NCI-H345 treated with DMSO at 0.1 percent for 48 hours (cell line): ENCODE measurements at regions not wholly inside any gene's neighbourhood (a gene's known extent, or its start where the extent isn't known, plus 50 kb on each side); places are given as distances from the start of the nearest gene placed in this dataset.
A peak's percentile ranks its signal among the peaks of the same experiment; 100 is the strongest.
"Not testable (repeated sequence)": the region's sequence is repeated elsewhere in the genome, so short reads cannot be mapped to it uniquely, and the experiment has no call there.

Experiments used
- DNase-seq: peaks from one replicate; lab custom pipeline; 2025; ENCODE audit not compliant: unreplicated experiment; lab: John Stamatoyannopoulos, UW

DNA sequence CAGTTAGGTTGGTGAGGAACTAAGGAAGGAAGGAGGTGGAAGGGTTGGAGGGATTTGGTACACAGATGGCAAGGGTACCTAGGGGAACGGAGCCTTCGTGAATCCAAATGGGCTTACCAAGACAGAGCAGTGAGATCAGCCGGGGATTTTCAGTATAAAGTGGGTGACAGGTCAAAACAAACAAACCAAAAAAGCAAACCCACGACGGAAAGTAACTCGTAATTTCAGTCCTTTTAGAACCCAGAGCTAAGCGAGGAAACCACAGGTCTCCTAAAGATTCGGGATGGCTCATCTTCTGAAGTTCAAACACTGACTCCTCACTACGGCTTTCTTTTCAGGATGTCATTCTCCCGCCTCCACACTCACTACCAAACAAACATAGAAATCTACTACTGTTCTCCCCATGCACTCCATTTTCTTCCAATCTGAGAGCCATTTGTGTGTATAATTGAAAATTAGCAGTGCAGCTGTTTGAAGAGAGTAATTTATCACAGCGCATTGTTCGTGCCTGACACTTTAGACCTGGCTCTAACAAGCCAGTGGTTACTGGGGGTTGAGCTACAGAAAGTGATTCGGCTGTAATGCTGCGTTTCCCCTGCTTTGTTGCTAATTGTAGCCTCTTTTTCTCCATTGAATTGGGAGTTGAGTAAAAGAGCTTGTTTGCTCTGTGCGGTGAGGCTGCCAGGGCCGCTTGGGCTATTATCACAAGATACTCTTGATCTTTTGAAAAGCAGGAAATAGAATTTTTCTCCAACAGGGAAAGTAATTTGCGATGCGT lies 64.7 kb upstream of the CCDC39 start:
- DNase-seq: peak; percentile 99

DNA sequence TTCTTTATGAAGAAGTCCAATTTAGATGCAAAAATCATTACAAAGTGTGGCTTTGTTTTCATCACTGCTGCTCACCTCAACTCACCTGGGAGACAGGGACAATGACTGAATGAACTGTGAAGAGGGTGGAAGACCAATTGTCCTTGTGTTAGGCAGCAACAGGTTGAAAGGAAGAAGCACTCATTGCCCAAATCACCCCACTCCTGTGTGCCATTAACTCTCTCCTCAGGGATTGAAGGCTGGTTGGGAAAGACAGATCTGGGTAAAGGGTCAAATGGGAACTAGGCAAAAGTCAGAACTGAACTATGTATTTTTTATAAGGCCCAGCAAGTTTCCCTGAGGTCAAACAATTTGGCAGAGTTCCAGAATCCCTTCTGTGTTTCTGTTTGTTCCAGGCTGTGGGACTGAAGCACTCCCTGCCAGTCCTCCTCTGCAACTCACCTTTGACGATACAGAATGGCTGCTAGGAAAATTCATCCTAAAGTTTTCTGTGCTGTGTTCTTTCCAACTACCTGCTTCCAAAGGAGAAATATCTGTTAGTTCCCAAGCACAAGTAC lies 68.6 kb upstream of the CCDC39 start:
- DNase-seq: peak; percentile 94

DNA sequence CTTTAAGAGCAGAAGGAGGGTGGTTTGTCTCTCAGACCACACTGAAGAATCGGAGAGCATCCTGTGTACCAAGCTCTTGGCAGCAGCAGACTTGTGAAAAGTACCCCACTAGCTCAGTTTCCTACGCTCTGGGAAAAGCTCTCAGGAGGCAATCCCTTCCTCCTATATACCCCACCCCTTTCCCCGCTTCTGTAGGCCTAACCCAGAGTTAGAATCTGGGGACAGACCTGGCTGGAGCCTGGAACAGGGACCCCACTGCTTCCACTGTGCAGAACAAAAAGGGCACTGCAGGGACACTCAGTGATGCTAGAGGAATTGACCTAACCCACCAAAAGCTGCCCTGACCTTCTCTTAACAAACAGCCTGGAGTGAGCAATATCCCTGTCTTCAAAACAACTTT lies 70.0 kb upstream of the CCDC39 start:
- no peak for DNase-seq

DNA sequence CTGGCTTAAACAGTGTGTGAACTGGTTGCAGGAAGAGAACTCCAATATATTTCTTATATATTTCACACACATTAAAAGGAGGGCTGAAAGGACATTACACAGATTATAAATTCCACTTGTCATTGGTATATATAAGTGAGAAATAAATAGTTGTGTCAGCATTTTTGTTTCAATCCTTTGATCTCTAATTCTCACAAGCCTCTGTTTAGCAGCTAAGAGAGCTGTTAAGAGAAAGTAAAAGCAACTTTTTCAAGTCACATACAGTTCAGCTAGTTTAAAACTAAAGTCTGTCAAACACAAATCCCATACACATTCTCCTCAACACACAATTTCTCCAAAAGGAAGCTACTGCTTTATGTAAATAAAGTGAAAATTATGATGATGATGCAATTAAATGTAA lies 70.5 kb upstream of the CCDC39 start:
- no peak for DNase-seq

DNA sequence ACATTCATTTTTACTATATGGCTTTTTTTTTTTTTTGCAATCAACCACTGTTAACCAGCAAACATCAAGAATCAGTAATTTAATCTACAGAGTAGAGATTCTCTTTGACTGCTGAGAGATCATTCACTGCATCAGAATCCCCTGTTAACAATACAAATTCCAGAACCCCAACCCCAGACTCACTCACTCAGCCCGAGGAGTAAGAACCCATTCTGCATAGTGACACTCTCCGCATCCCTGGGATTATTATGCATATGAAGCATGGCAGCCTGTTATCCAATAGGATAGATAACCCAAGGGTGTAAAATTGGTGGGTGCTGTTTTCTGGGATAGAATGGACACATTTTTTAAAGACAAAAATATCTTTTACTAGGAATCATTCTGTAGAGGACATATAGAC lies 76.3 kb upstream of the CCDC39 start:
- DNase-seq: no peak

DNA sequence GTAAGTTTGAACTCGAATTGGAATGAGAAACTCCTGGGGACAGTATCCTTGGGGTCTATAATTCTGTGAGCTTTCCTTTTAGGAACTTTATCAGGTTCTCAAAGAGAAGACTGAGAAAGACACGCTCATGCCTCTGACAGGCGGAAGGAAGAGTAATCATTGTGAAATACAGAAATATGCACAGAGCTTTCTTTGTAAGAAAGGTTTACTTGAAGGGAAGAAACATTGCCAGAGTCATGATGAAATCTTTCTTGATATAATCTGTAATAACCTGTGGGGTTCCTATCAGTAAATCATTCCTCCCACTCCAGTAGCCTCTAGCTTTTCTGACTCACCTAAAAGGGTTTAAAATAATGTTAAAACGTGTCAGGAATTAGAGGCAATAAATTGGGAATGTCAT lies 83.6 kb upstream of the CCDC39 start:
- DNase-seq: no peak

DNA sequence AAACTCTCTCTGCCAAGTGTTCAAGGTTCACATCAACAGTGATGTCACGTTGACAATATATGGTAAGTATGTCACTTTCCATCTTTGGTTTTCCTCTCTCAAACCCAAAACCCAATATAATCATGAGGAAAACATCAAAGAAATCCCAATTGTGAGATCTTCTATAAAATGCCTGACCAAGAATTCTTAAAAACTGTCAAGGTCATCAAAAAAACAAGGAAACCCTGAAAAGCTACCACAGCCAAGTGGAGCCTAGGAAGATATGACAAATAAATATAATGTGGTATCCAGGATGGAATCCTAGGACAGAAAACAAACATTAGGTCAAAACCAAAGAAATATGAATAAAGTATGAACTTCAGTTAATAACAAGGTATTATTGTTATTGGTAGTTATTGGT lies 85.2 kb upstream of the CCDC39 start:
- no peak for DNase-seq

DNA sequence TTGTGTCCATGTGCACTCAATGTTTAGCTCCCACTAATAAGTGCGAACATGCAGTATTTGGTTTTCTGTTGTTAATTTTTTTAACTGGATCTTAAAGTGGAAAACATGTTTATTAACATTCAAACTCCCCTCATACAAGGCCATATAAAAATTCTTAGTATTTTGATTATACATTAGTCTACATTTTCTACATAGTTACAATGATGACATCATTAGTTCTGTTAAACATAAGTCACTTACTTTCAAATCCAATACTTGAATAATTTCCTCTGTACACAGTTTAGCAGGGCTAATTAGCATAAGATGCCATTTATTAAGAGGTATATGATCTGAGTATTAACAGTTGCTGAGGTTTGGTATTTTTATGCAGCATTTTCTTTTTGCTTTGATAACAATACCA lies 91.3 kb upstream of the CCDC39 start:
- no peak for DNase-seq

DNA sequence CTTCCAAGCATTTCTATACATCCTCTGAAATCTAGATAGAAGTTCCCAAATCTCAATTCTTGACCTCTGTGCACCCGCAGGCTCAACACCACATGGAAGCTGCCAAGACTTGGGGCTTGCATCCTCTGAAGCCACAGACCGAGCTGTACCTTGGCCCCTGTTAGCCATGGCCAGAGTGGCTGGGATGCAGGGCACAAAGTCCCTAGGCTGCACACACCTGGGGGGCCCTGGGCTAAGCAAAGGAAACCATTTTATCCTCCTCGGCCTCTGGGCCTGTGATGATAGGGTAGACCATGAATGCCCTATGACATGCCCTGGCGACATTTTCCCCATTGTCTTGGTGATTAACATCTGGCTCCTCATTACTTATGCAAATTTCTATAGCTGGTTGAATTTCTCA lies 97.1 kb upstream of the CCDC39 start:
- no peak for DNase-seq

DNA sequence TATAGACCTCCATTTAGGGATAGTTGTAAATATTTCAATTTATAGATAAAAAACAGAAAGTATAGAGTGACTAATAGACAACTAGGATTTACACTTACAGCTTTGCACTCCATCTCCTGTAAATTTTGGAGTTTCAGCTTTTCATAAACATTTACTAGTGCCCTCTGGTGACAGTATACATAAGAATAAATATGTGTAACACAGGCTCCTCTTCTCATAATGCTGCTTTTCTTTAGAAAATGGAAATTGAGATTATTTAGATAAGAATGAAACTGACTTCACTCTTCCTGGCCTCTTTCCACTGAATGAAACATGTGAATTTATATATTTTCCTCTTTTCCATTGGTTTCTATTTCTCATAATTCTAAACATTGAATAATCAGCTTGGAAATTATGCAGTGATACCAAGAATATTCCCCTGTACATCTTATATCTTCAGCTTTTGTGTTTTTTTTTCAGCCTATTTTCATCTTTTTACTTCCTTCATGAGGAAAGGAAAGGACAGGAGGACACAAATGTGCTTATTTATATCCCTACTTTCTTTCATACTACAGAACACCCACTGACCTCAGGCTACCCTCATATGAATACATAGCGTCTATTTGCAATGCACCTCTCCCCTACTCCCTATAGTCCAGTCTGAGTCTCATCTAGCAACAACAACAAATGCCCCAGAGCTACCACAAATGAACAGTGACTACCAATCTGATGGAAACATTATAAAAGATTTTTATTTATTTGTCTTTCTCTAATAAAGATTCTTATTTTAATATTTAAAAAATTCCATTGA lies 103.1 kb upstream of the CCDC39 start:
- DNase-seq: no peak

DNA sequence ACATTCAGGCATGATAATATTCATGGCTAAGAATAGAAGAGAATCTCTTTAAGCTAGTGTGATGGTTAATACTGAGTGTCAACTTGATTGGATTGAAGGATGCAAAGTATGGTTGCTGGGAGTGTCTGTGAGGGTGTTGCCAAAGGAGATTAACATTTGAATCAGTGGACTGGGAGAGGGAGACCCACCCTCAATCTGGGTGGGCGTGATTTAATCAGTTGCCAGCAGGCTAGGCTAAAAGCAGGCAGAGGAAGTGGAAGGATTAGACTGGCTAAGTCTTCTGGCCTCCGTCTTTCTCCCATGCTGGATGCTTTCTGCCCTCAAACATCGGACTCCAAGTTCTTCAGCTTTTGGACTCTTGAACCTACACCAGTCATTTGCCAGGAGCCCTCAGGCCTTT lies 106.9 kb upstream of the CCDC39 start:
- not testable (repeated sequence) for DNase-seq

DNA sequence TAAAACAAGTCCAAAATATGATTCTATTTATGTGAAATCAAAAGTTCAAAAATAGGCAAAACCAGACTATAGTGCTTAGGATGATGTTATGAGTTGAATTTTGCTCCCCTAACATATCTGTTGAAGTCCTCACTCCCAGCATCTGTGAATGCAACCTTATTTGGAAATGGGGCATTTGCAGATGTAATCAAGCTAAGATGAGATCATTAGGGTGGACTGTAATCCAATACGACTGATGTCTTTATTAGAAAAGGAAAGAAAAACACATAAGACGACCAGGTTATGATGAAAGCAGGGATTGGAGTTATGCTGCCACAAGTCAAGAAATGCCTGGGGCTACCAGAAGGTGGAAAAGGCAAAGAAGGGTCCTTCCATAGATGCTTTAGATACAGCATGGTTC lies 110.5 kb upstream of the CCDC39 start:
- no peak for DNase-seq

DNA sequence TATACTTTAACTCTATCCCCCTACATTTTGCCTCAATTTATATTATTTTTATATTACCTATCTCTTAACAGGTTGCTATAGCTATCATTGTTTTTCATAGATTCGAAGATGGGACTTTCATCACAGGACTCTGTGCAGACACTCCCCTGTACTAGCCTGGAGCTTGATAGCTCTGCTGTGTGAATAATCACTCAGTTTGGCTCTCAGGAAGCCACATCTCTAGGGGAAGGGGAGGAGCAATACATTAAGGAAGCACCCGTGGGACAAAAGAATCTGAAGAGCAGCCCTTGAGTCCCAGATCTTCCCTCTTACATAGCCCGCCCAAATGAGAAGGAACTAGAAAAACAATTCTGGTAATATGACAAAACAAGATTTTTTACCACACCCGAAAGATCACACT lies 114.3 kb upstream of the FXR1 start:
- DNase-seq: no peak

DNA sequence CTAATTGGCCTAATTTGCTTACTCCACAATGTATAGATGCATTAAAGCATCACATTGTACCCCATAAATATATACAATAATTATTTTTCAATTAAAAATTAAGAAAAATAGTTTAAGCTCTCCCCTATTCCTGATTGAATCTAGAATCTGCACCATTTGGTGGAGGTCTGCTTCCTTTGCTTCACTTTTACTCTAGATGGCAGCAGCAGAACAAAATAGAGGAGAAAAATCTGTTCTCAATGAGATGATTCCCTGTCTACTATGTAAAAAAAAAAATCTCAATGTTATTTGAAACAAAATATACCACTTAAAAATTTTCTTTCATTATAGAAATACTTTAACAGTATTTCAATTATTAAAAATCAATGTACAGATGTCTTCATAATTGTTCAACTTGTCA lies 109.6 kb upstream of the FXR1 start:
- DNase-seq: peak; percentile 14

DNA sequence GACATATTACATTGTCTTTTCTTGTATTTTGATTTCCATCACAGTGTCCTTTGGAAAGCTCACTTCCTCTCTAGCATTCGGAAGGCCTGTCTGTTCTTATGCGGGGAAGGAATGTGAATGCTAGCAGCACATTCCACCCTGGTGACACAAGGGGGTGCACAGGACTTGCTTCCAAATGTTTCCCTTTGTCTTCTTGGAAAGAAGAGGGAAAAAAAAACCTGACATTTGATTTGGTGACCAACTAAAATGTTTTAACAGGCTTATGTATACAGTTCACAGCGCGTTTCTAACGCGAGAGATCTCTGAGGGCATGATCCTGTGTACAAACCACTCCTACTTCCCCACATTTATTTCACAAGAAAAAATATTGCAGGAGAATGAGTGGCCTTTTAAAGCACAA lies 107.6 kb upstream of the FXR1 start:
- no peak for DNase-seq

DNA sequence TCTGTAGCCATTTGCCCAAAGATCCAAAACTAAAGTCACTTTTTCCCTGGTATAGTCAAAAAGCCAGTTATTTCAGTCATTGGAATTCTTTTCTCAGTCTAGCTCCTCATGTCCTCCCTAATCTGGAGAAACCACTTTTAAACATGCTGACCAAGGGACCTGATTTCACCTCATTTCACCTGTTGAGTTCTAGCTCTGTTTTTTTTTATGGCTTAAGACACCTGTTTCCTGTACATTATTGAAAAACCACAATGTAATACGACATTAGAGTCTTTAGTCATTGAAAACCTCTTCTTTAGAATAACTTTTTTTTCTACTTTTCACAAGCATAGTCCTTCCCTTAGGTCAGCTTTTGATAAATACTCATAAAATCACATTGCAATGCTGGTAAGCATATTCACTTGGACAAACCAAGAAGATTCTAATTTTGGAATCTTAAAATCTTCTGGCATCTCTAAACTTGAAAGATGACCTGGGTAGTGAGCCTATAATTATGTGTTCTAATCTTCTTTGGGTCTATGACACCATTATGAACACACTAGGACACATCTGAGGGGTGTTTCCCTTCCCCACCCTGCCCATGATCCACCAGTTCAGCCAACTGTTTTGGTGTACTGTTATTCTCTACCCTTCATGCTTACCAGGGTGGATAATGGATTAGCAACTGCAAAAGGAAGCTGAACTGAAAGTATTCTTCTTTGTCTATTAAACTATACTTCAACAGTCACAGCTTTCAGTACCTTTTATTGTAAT lies 103.5 kb upstream of the FXR1 start:
- no peak for DNase-seq

DNA sequence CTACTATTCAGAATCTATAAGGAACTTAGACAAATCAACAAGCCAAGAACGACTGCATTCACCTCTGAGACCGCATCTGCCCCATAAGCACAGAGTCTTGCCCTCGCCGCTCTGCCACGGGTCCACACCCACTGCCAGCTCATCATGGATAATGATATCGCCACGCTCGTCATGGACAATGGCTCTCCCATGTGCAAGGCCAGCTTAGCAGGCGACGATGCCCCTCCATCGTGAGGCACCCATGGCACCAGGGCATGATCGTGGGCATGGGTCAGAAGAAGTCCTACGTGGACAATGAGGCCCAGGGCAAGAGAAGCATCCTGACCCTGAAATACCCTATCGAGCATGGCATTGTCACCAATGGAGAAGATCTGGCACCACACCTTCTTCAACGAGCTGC lies 92.1 kb upstream of the FXR1 start:
- no peak for DNase-seq

DNA sequence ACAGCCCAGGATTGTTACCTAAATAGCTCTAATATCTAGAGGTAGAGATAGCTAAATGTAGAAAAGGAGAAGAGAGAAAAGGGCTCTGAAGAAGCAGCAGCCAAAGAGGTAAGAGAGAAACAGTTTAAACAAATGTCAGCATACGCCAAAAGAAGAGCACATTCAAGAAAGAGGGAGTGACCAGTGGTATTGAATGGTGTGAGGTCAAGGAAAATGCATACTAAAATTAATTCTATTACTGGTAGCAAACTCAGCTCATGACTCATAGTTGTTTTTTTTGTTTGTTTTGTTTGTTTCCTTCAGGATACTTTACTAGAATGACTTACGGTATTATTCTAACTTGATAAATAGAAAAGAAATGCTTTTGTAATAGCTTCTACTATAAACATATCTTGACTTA lies 86.5 kb upstream of the FXR1 start:
- no peak for DNase-seq

DNA sequence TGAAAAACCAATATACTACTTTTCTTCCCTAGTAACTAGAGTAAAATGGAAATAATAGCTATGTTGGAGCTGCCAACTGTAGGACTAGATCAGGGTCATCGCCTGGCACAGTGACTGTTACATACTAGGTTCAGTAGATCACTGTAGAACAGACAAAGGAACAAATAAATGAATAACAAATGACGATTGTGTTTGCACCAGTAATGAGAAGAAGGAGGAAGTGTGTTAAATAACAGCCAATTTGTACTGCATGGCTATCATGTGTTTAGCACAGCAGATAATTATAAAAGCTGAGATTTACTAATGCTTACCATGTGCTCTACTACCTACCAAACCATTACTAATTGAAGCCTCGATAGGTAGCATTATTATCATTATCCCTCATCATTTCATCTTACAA lies 85.3 kb upstream of the FXR1 start:
- DNase-seq: no peak

DNA sequence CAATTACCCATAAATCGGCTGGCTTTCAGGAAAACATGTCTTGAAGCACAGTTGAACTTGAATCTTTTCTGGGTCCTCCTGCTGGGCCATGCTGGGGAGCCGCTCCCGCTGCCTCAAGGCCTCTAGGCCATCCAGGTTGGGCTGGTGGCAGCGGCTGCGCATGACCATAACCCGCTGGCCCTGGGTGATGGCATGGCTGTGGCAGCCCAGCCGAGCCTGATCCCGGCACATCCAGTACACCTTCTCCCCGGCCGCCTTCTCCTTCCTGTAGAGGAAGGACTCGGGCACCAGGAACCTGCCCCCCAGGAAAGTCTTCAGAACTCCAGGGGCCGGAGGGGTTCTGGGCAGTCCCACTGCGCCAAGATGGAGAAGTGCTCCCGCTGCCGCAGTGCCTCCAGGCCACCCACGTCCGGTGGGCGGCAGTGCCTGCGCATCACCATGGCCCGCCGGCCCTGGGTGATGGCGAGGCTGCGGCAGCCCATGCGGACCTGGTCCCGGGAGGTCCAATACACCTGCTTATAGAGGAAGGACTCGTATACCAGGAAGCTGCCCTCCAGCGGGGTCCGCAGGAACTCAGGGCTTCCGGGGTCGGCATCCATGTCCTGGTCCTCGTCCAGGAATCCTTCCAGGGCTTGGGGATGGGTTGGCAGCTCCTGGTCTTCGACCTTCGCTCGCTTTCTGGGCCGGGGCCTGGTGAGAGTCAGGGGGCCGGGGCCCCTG lies 84.3 kb upstream of the FXR1 start:
- no peak for DNase-seq
